ENCODE measurements at regions not wholly inside any gene's neighbourhood (a gene's known extent, or its start where the extent isn't known, plus 50 kb on each side); places are given as distances from the start of the nearest gene placed in this dataset.
"Not testable (repeated sequence)": the region's sequence is repeated elsewhere in the genome, so short reads cannot be mapped to it uniquely, and the experiment has no call there.

DNA sequence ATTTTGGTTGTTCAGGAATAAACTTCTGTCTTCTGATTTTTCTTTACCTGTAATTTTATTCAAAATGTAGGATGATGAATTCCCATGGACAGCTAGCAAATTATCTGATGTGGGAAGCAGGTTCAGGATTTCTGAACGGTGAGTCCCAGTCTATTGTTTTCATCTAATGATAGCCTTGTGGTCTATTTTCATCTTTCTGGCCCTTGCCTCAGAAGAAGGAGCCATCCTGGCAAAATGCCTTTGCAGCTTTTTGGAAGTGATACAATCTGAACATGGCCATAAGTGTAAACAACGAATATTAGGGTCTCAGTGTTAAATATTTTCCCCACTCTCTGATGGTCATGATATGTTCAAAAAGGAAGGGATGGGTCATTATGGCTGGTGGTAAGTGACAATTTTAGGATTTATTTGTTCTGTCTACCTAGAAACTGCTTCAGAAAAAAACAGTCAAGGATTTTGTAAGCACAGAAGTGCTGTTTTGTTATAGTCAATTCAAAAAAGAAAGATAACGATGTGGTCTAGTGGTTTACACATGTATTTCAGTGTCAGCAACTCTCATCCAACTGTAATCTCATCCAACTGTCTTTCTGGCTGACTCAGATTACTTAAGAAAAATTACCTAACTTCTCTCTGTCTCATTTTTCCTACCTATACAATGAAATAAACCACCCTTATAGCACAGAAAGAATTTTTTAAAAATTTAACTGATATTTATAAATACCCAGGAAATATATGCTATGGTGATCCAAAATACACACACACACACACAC lies 272.6 kb upstream of the ERBB4 start:
- Histone ChIP-seq H3K36me3 (no peaks in the 10 kb centered on the region), H3K4me1 (no peaks in the 10 kb centered on the region; the same call in 1 of the 2 replicates), H3K27me3 (no peaks in the 10 kb centered on the region), H3K4me3 (no peak overlapping the region), H3K9me3 (replicated peaks) (no peaks in the 10 kb centered on the region), H3K27ac (no peak overlapping the region)
- DNase-seq = no peak

- DNase-seq = no peak
- Histone ChIP-seq H3K4me1 (no peaks in the 10 kb centered on the region), H3K4me3 (no peak overlapping the region), H3K9me3 (replicated peaks) (no peaks in the 10 kb centered on the region), H3K27me3 (no peaks in the 10 kb centered on the region), H3K36me3 (no peaks in the 10 kb centered on the region), H3K27ac (no peak overlapping the region)
Measured at GRCh38 chr2:212797484-212798205, 259.0 kb upstream of the ERBB4 start.

DNA sequence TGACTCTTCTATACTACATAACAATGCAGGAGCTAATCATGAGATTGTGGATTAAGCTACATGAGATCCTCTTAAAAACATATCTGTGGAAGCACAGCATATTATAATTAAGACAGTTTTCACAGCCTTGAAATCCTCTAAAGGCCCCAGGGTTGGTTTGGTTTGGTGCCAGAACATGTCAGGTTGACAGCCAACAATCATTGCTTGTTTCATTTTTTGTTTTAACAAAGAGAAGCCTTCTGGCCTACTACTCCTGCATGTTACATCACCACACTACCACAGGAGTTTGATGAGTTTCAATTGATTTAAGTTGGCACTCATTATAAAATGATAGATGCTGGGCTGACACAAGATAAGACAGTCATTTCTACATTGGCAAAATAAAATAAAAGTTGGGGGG lies 255.9 kb upstream of the ERBB4 start:
- H3K36me3 ChIP-seq = no peaks in the 10 kb centered on the region
- no peaks in the 10 kb centered on the region for H3K4me1 ChIP-seq

GRCh38 chr2:212791569-212791968 lies 253.0 kb upstream of the ERBB4 start:
- H3K4me3 ChIP-seq = no peak overlapping the region
- no peak for DNase-seq
- H3K9me3 ChIP-seq (replicated peaks) = no peaks in the 10 kb centered on the region
- H3K36me3 ChIP-seq = no peaks in the 10 kb centered on the region
- no peak overlapping the region for H3K27ac ChIP-seq
- no peaks in the 10 kb centered on the region for H3K4me1 ChIP-seq
- no peaks in the 10 kb centered on the region for H3K27me3 ChIP-seq

More for the DNA sequence above, 255.9 kb upstream of the ERBB4 start:
- no peak overlapping the region for H3K27ac ChIP-seq
- no peaks in the 10 kb centered on the region for H3K27me3 ChIP-seq
- DNase-seq = no peak
- no peaks in the 10 kb centered on the region for H3K9me3 ChIP-seq (replicated peaks)
- no peak overlapping the region for H3K4me3 ChIP-seq

DNA sequence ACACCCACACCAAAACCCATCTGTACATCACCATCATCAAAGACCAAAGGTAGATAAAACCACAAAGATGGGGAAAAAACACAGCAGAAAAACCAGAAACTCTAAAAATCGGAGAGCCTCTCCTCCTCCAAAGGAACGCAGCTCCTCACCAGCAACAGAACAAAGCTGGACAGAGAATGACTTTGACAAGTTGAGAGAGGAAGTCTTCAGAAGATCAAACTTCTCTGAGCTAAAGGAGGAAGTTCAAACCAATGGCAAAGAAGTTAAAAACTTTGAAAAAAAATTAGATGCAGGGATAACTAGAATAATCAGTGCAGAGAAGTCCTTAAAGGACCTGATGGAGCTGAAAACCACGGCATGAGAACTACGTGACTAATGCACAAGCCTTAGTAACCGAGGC lies 247.5 kb upstream of the ERBB4 start:
- H3K27ac ChIP-seq; H3K36me3 ChIP-seq; H3K9me3 ChIP-seq (replicated peaks); DNase-seq; H3K27me3 ChIP-seq; H3K4me1 ChIP-seq; H3K4me3 ChIP-seq: not testable (repeated sequence)

DNA sequence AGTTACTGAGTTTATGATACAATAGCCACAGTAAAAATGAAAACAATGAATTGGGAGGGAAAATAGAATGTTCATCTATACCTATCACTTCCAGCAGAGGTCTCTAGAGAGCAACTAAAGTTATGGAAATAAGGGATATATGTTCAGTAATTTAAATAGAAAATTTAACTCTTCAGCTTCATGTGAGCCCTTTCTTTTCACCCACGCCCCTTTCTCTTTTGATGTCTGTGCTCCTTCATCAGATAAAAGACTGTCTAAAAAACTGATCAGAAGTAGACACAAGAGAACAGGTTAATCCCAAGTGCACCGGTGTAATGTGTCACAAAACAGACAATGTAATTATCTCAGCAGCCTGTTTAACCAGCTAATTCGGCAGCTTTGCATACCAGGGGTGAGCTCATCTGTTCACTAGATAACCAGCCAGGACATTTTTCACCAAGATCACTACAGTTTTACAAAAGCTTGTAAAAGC lies 238.5 kb upstream of the ERBB4 start:
- peak in 1 of 2 experiments; percentile 54 for DNase-seq
- Histone ChIP-seq H3K4me3 (no peak overlapping the region), H3K27me3 (no peaks in the 10 kb centered on the region), H3K9me3 (replicated peaks) (no peaks in the 10 kb centered on the region), H3K27ac (no peak overlapping the region), H3K36me3 (no peaks in the 10 kb centered on the region), H3K4me1 (no peaks in the 10 kb centered on the region; the same call in 1 of the 2 replicates)

DNA sequence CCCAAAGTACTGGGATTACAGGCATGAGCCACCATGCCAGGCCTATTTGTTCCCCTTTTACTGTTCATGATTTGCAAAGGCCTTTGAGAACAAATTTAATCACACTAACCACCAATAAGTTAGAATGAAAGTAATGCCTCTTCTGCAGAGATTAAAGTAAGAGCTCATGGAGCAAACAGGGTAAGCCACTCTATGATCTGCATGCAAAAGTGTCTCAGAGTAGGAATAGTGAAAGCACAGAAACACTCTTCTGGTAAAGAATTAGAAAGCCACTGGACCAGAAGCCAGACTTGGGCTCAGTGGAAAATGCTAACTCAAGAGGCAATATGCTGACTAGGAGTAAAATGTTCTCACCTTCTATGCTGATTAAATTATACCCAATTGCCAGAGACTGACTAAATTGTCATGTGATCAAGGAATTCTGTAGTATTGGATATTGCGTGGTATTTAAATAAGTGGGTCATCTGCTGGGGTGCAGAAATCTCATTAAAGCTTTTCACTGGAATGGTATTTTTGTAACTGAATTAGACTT lies 235.3 kb upstream of the ERBB4 start:
- H3K9me3 ChIP-seq (replicated peaks) = no peaks in the 10 kb centered on the region
- H3K4me3 ChIP-seq = no peak overlapping the region
- no peak for DNase-seq
- no peaks in the 10 kb centered on the region; the same call in 1 of the 2 replicates for H3K4me1 ChIP-seq
- H3K27me3 ChIP-seq = no peaks in the 10 kb centered on the region
- H3K27ac ChIP-seq = no peak overlapping the region
- H3K36me3 ChIP-seq = no peaks in the 10 kb centered on the region

DNA sequence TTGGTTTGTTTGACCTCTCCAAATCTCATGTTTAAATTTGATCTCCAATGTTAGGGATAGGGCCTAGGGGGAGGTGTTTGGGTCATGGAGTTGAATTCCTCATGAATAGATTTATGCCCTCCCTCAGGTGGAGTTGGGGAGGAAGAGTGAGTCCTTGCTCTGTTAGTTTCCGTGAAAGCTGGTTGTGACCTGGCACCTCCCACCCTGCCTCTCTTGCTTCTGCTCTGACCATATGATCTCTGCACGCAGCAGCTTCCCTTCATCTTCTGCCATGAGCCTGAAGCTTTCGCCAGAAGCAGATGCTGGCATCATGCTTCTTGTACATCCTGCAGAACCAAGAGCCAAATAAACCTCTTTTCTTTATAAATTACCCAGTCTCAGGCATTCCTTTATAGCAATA lies 231.6 kb upstream of the ERBB4 start:
- Histone ChIP-seq H3K27ac (no peak overlapping the region), H3K4me3 (no peak overlapping the region), H3K27me3 (no peaks in the 10 kb centered on the region), H3K9me3 (replicated peaks) (no peaks in the 10 kb centered on the region), H3K36me3 (no peaks in the 10 kb centered on the region), H3K4me1 (no peaks in the 10 kb centered on the region)
- no peak for DNase-seq

DNA sequence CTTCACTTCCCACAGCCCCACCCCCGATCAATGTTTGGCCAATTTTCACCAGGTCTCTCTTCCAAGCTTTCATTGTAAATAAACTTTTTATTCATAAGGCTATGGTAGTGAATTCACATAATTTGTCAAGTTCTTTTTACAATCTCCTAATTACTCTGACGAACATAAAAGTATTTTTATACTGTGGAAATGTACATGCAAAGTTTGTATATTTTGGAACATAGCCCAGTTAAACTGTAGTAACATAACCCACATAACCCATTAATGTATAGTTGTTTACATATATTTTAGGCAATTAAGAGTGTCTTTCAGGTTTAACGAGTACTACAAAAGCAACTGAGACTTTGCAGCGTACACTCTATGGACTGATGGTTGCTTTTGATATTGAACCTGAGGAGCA lies 228.3 kb upstream of the ERBB4 start:
- Histone ChIP-seq H3K36me3 (no peaks in the 10 kb centered on the region), H3K4me1 (no peaks in the 10 kb centered on the region), H3K27me3 (no peaks in the 10 kb centered on the region), H3K27ac (no peak overlapping the region), H3K9me3 (replicated peaks) (no peaks in the 10 kb centered on the region), H3K4me3 (no peak overlapping the region)
- no peak for DNase-seq

DNA sequence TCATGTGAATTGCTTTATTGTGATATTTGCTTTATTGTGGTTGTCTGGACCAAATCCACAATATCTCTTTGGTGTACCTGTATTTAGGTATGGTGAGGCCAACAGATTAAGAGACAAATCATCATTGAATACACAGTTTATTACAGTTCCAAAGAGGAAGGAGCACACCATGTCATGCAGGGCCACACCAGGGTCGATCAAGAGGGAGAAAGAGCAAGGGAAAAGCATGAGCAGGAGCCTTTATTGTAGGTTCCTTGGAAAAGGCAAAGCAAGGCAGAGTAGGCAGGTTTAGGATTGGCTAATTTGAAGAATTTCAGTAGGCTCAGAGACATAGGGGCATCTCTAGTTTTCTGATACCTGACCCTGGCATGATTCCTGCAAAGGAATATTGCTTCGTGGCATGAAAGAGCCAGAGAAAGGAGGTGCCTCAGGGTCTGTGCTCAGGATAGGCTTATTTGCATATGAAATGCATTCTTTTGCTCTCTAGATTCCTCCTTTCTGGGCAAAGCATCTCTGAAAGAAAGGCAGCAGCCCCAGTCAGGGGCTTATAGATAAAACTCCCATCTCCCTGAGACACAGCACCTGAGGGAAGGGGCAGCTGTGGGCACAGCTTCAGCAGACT lies 214.2 kb upstream of the ERBB4 start:
- Histone ChIP-seq H3K36me3 (no peaks in the 10 kb centered on the region), H3K4me1 (no peaks in the 10 kb centered on the region), H3K27ac (no peak overlapping the region), H3K4me3 (no peak overlapping the region), H3K9me3 (replicated peaks) (no peaks in the 10 kb centered on the region), H3K27me3 (no peaks in the 10 kb centered on the region)
- no peak for DNase-seq

GRCh38 chr2:212745359-212745758 lies 206.8 kb upstream of the ERBB4 start:
- Histone ChIP-seq H3K4me3 (no peak overlapping the region), H3K27me3 (no peaks in the 10 kb centered on the region), H3K9me3 (replicated peaks) (no peaks in the 10 kb centered on the region), H3K36me3 (no peaks in the 10 kb centered on the region), H3K27ac (no peak overlapping the region), H3K4me1 (no peaks in the 10 kb centered on the region)
- no peak for DNase-seq

DNA sequence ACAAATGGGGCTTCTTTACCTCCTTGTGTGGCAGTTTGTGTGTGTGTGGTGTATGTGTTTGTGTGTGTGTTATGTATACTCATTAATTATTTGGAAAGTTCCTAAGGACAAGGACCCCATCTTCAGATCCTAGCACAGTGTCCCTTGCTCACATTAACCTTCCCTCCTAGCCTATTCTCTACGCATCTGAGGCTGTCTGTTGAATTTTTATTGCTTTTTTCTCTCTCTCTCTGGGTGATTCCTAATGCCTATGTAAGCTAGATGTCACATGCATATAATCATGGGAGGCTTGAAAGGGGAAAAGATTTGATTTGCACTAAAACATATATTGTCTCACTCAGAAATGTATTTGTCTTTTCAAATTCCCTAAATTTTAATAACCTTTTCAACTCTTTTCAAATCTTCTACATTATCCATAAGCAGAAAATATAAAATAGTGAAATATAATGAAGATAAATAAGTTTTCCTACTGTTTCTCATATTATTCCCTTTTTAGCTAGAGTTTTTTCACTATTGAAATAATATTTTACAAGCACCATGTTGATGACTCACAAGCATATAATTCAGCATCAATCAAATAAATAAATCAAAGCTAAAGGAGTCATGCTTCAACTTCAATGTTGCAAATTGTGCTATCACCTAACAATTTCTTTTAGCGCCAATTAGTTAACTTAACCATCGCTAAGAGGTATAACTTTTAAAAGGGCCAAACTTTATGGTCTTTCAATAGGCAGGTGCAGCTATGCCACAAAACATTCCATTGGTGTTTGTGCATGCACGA lies 199.0 kb upstream of the ERBB4 start:
- no peaks in the 10 kb centered on the region for H3K9me3 ChIP-seq (replicated peaks)
- H3K36me3 ChIP-seq = no peaks in the 10 kb centered on the region
- no peak for DNase-seq
- no peak overlapping the region for H3K27ac ChIP-seq
- no peaks in the 10 kb centered on the region for H3K27me3 ChIP-seq
- no peak overlapping the region for H3K4me3 ChIP-seq
- no peaks in the 10 kb centered on the region for H3K4me1 ChIP-seq

GRCh38 chr2:212736385-212736726 lies 197.8 kb upstream of the ERBB4 start:
- H3K36me3 ChIP-seq = no peaks in the 10 kb centered on the region
- no peak overlapping the region for H3K4me3 ChIP-seq
- no peaks in the 10 kb centered on the region for H3K4me1 ChIP-seq
- no peaks in the 10 kb centered on the region for H3K27me3 ChIP-seq
- H3K9me3 ChIP-seq (replicated peaks) = no peaks in the 10 kb centered on the region
- no peak overlapping the region for H3K27ac ChIP-seq
- no peak for DNase-seq

DNA sequence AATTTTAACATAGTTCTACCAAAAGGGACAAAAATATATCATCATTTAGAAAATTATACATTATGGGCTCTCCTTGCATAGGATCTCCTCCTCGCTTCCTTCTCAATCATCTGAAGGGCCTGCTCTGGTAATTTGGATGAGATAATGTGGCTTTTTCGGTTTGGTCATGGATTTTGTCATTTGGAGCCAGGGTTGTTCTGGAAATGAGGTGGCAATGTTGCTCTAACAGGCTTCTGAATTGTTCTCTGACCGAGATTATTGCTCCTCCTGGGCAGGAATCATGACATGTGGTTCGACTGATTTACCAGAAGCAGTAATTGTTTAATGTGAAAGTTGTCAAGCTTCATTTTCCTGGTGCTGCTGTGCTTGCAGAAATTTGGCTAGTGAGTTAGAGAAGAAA lies 194.7 kb upstream of the ERBB4 start:
- H3K27ac ChIP-seq = no peak overlapping the region
- H3K4me1 ChIP-seq = no peaks in the 10 kb centered on the region
- H3K9me3 ChIP-seq (replicated peaks) = no peaks in the 10 kb centered on the region
- H3K36me3 ChIP-seq = no peaks in the 10 kb centered on the region
- DNase-seq = no peak
- H3K27me3 ChIP-seq = no peaks in the 10 kb centered on the region
- H3K4me3 ChIP-seq = no peak overlapping the region

Measured in SJCRH30 (cell line).